ENCODE measurements at regions not wholly inside any gene's neighbourhood (a gene's known extent, or its start where the extent isn't known, plus 50 kb on each side); places are given as distances from the start of the nearest gene placed in this dataset.
"Not testable (repeated sequence)": the region's sequence is repeated elsewhere in the genome, so short reads cannot be mapped to it uniquely, and the experiment has no call there.

DNA sequence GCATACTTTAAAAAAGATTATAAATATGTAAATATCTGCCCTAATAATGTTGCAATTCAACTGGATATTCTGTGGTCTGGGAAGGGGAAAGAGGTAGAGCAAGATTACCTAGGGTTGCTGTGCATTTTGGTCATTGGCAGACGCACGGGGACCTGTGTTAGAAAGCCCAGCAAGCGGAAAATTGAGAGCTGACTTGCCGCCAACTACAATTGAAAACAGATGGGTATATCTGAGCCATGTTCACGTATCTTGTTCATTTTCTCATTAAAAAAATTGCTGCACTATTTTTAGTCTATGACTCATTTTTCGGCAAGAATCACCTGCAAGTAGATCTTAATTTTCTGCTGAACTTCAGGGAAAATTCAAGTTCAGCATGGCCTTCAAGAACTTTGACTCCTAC, 308.5 kb upstream of the TMTC4 start:
- Mint-ChIP-seq H3K27ac (no peak overlapping the region), H3K4me1 (ENCODE audit: unreplicated experiment) (peaks cover 6% of the 10 kb centered on the region), H3K27me3 (no peaks in the 10 kb centered on the region), H3K36me3 (no peaks in the 10 kb centered on the region), H3K9me3 (no peaks in the 10 kb centered on the region), H3K4me3 (no peak overlapping the region)
- no peak for DNase-seq (ENCODE audit: extremely low spot score, unreplicated experiment)
- TF ChIP-seq, protein P1, sequence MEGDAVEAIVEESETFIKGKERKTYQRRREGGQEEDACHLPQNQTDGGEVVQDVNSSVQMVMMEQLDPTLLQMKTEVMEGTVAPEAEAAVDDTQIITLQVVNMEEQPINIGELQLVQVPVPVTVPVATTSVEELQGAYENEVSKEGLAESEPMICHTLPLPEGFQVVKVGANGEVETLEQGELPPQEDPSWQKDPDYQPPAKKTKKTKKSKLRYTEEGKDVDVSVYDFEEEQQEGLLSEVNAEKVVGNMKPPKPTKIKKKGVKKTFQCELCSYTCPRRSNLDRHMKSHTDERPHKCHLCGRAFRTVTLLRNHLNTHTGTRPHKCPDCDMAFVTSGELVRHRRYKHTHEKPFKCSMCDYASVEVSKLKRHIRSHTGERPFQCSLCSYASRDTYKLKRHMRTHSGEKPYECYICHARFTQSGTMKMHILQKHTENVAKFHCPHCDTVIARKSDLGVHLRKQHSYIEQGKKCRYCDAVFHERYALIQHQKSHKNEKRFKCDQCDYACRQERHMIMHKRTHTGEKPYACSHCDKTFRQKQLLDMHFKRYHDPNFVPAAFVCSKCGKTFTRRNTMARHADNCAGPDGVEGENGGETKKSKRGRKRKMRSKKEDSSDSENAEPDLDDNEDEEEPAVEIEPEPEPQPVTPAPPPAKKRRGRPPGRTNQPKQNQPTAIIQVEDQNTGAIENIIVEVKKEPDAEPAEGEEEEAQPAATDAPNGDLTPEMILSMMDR (conservative IDR thresholded peaks at IDR 0.05): no peak

DNA sequence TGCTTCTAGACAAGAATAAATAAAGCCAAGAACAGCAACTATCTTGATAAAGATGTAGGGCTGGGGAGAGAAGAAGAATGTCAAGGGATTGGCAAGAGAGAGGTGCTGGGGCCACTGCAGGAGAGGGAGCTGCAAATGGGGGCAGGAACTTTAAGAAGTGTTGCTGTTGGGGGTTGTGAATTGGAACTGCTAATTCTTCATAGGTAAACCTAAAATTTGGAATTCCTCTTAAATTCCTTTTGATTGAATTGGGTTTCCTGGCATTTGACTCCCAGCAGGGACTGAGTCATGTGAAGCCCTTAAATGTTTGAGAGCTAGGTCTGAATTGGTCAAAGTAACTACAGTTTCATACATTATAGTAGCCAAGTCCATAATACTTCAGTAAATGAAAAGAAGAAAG, 305.6 kb upstream of the TMTC4 start:
- no peak for DNase-seq (ENCODE audit: extremely low spot score, unreplicated experiment)
- H3K4me3 Mint-ChIP-seq: no peak overlapping the region
- no peaks in the 10 kb centered on the region for H3K27me3 Mint-ChIP-seq
- H3K27ac Mint-ChIP-seq: no peak overlapping the region
- TF ChIP-seq, protein P1 (conservative IDR thresholded peaks at IDR 0.05): no peak
- peaks cover 3% of the 10 kb centered on the region for H3K4me1 Mint-ChIP-seq (ENCODE audit: unreplicated experiment)
- no peaks in the 10 kb centered on the region for H3K36me3 Mint-ChIP-seq
- H3K9me3 Mint-ChIP-seq: no peaks in the 10 kb centered on the region

DNA sequence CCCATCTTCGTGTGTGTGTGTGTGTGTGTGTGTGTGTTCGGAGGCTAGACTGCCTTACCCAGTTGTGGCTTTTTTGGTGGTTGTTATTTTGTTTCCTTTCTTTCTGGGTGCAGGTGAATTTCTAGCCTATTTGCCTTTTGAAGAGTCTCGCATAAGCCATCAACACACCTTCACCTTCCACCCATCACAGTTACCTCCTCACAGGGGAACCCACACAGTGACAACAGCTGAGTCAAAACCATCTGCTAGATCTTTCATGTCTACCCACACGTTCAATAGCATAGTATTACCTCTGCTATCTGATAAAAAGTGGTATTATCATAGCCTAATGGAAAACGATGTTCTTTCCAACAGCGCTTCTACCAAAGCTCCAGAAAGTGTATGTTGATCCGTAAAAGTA, 303.2 kb upstream of the TMTC4 start:
- DNase-seq (ENCODE audit: extremely low spot score, unreplicated experiment): no peak
- Mint-ChIP-seq H3K36me3 (no peaks in the 10 kb centered on the region), H3K4me1 (ENCODE audit: unreplicated experiment) (no peaks in the 10 kb centered on the region), H3K27me3 (no peaks in the 10 kb centered on the region), H3K27ac (no peak overlapping the region), H3K4me3 (no peak overlapping the region), H3K9me3 (no peaks in the 10 kb centered on the region)
- TF ChIP-seq, protein P1 (conservative IDR thresholded peaks at IDR 0.05): no peak

DNA sequence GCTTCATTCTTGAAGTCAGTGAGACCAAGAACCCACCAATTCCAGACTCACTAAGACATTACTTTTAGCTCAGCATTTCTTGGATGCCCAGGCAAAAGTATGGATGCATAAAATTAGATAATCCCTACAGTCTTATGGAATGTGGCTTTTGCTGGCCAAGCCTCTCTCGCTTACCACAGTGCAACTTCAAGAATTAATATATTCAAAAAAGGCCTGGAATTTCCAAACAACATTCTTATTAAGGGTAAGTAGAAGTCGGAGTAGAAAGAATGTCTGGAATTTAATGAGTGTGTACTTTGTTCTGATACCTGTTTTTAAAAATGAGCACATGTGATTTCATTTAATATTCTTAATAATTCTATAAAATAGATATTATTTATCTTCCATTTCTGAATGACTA, 302.4 kb upstream of the TMTC4 start:
- Mint-ChIP-seq H3K4me3 (no peak overlapping the region), H3K27ac (no peak overlapping the region), H3K36me3 (no peaks in the 10 kb centered on the region), H3K27me3 (no peaks in the 10 kb centered on the region), H3K4me1 (ENCODE audit: unreplicated experiment) (no peaks in the 10 kb centered on the region), H3K9me3 (peaks cover 7% of the 10 kb centered on the region)
- TF ChIP-seq, protein P1 (conservative IDR thresholded peaks at IDR 0.05): no peak
- no peak for DNase-seq (ENCODE audit: extremely low spot score, unreplicated experiment)

DNA sequence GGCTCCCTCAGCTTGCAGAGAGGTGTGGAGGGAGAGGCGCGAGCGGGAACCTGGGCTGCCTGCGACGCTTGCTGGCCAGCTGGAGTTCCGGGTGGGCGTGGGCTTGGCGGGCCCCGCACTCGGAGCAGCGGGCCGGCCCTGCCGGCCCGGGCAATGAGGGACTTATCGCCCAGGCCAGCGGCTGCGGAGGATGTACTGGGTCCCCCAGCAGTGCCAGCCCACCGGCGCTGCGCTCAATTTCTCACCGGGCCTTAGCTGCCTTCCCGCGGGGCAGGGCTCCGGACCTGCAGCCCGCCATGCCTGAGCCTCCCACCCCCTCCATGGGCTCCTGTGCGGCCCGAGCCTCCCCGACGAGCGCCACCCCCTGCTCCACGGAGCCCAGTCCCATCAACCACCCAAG, 301.1 kb upstream of the TMTC4 start:
- H3K27me3 Mint-ChIP-seq; H3K27ac Mint-ChIP-seq; DNase-seq (ENCODE audit: extremely low spot score, unreplicated experiment): not testable (repeated sequence)

DNA sequence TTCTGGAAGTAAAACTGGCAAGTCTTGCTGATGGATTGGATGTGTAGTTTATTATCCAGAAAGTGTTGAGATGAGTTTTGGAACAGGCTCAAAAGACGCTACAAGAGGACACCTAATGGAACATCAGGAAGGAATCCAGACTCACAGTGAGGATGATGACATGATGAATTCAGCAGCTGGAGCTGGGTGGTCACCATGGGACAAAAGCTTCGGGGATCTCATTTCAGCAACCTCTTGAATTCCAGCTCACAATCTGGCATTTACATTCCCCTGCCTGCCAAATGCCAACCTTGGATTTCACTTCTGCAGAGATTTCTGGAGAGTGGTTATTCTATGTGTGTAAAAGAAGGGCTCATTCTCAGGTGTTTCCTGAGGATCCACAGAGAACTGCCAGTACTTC, 288.0 kb upstream of the TMTC4 start:
- TF ChIP-seq, protein P1 (conservative IDR thresholded peaks at IDR 0.05): no peak
- H3K36me3 Mint-ChIP-seq: no peaks in the 10 kb centered on the region
- H3K27me3 Mint-ChIP-seq: no peaks in the 10 kb centered on the region
- DNase-seq (ENCODE audit: extremely low spot score, unreplicated experiment): no peak
- H3K4me1 Mint-ChIP-seq (ENCODE audit: unreplicated experiment): no peaks in the 10 kb centered on the region
- no peak overlapping the region for H3K4me3 Mint-ChIP-seq
- H3K9me3 Mint-ChIP-seq: peaks cover 7% of the 10 kb centered on the region
- no peak overlapping the region for H3K27ac Mint-ChIP-seq

More for the DNA sequence above, 301.1 kb upstream of the TMTC4 start:
- H3K9me3 Mint-ChIP-seq; H3K4me3 Mint-ChIP-seq; H3K36me3 Mint-ChIP-seq; H3K4me1 Mint-ChIP-seq (ENCODE audit: unreplicated experiment): not testable (repeated sequence)
